ENCODE measurements at regions not wholly inside any gene's neighbourhood (a gene's known extent, or its start where the extent isn't known, plus 50 kb on each side); places are given as distances from the start of the nearest gene placed in this dataset.

- FAIRE-seq (no peak), DNase-seq (ENCODE audit: low read depth, low spot score) (no peak), ATAC-seq (no peak)
- Histone ChIP-seq H4K20me1 (ENCODE audit: control insufficient read depth, insufficient read depth) (no peaks in the 10 kb centered on the region), H3K4me3 (no peak overlapping the region), H2AFZ (ENCODE audit: control insufficient read depth, low read depth, low read length) (no peak overlapping the region), H3K36me3 (ENCODE audit: control insufficient read depth in 2 of 2, insufficient read depth in 2 of 2, low read length in 1 of 2) (no peaks in the 10 kb centered on the region), H3K27me3 (replicated peaks in 1 of 2; ENCODE audit: control insufficient read depth in 2 of 2, insufficient read depth in 2 of 2, low read length in 1 of 2) (no peaks in the 10 kb centered on the region), H3K9me3 (replicated peaks; ENCODE audit: control insufficient read depth, insufficient read depth, low read length) (no peaks in the 10 kb centered on the region), H3K79me2 (ENCODE audit: control insufficient read depth, insufficient read depth, low read length) (no peaks in the 10 kb centered on the region), H3K27ac (ENCODE audit: control insufficient read depth, insufficient read depth) (no peak overlapping the region), H3K9ac (ENCODE audit: control insufficient read depth, insufficient read depth, low read length) (no peak overlapping the region), H3K4me1 (ENCODE audit: control insufficient read depth, insufficient read depth, low read length) (no peaks in the 10 kb centered on the region), H3K4me2 (ENCODE audit: control insufficient read depth, insufficient read depth) (no peak overlapping the region)
- ChIA-PET RAD21 (ENCODE audit: unreplicated experiment) (no interaction called here), CTCF (no interaction called here), SMC1A (ENCODE audit: uncharacterized antibody, unreplicated experiment) (interaction anchor here (0.7 kb wide), 1 partner anchor 30 kb away, joined by 3 read pairs; no protein-coding TSS in a partner anchor), POLR2A (no interaction called here)
- WGBS (ENCODE audit: insufficient coverage, insufficient replicate concordance, low lambda C conversion rate, missing lambda C conversion rate): 5% methylated on average over 6 of the region's 6 CpGs
- in situ Hi-C loops (cut with MboI) (no loop called here), intact Hi-C loops (cut with micrococcal nuclease; ENCODE audit: unreplicated experiment) (no loop called here)
- BruUV-seq (replicated peaks): no TSS peak
- TF ChIP-seq NR2C1 (IDR thresholded peaks at IDR 0.05): no peak
These were observed 101.8 kb downstream of the ZIC3 start for GRCh38 chrX:137667776-137668175.

DNA sequence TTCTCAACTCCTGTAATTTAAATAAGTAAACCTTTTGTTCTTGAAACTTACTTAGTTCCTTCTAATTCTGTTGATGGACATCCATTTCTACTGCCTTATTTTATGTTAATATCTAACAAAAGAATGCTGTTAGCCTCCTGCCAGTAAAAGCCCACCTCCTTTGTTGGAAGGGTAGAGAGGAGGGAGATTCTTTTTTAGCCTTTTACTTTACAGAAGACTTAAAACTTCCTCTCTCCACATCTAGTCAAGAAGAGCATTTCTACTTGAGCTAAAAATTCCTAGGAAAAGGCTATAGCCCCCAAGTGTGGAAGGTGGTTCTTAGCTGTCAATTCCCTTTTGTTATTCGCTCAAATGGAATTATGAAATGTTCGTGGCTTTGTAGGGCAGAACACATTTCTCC is 118.7 kb downstream of the ZIC3 start:
- intact Hi-C loops (cut with micrococcal nuclease; ENCODE audit: unreplicated experiment): no loop called here
- ChIA-PET POLR2A (no interaction called here), CTCF (no interaction called here), RAD21 (ENCODE audit: unreplicated experiment) (no interaction called here), SMC1A (ENCODE audit: uncharacterized antibody, unreplicated experiment) (no interaction called here)
- Histone ChIP-seq H3K4me2 (ENCODE audit: control insufficient read depth, insufficient read depth) (no peak overlapping the region), H3K9ac (ENCODE audit: control insufficient read depth, insufficient read depth, low read length) (no peak overlapping the region), H3K27ac (ENCODE audit: control insufficient read depth, insufficient read depth) (no peak overlapping the region), H3K9me3 (replicated peaks; ENCODE audit: control insufficient read depth, insufficient read depth, low read length) (no peaks in the 10 kb centered on the region), H4K20me1 (ENCODE audit: control insufficient read depth, insufficient read depth) (no peaks in the 10 kb centered on the region), H3K27me3 (replicated peaks in 1 of 2; ENCODE audit: control insufficient read depth in 2 of 2, insufficient read depth in 2 of 2, low read length in 1 of 2) (no peaks in the 10 kb centered on the region), H3K4me1 (ENCODE audit: control insufficient read depth, insufficient read depth, low read length) (no peaks in the 10 kb centered on the region), H3K79me2 (ENCODE audit: control insufficient read depth, insufficient read depth, low read length) (no peaks in the 10 kb centered on the region), H3K36me3 (ENCODE audit: control insufficient read depth in 2 of 2, insufficient read depth in 2 of 2, low read length in 1 of 2) (no peaks in the 10 kb centered on the region), H3K4me3 (no peak overlapping the region), H2AFZ (ENCODE audit: control insufficient read depth, low read depth, low read length) (no peak overlapping the region)
- ATAC-seq (no peak), FAIRE-seq (no peak), DNase-seq (ENCODE audit: low read depth, low spot score) (no peak)
- TF ChIP-seq EZH2 (IDR thresholded peaks at IDR 0.05; ENCODE audit: borderline replicate concordance, control insufficient read depth, low read depth, low read length) (no peak), KDM1A (IDR thresholded peaks at IDR 0.05; ENCODE audit: borderline replicate concordance) (no peak), ZBTB33 (IDR thresholded peaks at IDR 0.05) (no peak), HDAC6 (IDR thresholded peaks at IDR 0.05; ENCODE audit: unreplicated experiment) (no peak), NR2F1 (conservative IDR thresholded peaks at IDR 0.05) (no peak), PAX5 (IDR thresholded peaks at IDR 0.05; ENCODE audit: borderline replicate concordance, low read depth, low read length) (no peak)
- no TSS peak for BruUV-seq (replicated peaks)
- WGBS (ENCODE audit: insufficient coverage, insufficient replicate concordance, low lambda C conversion rate, missing lambda C conversion rate): 2% methylated on average over 2 of the region's 2 CpGs
- in situ Hi-C loops (cut with MboI): no loop called here

Measured in GM12878 (cell line).